ENCODE measurements at regions not wholly inside any gene's neighbourhood (a gene's known extent, or its start where the extent isn't known, plus 50 kb on each side); places are given as distances from the start of the nearest gene placed in this dataset.
"Not testable (repeated sequence)": the region's sequence is repeated elsewhere in the genome, so short reads cannot be mapped to it uniquely, and the experiment has no call there.

GRCh38 chr5:67844924-67845323 lies 370.6 kb upstream of the PIK3R1 start:
- DNase-seq = no peak
- no peak overlapping the region for H3K4me3 ChIP-seq (replicated peaks in 1 of 3)
- no peaks in the 10 kb centered on the region for H3K36me3 ChIP-seq
- no peak for TF ChIP-seq CTCF (IDR thresholded peaks at IDR 0.05)
- TF ChIP-seq POLR2A (IDR thresholded peaks at IDR 0.05) = no peak
- intact Hi-C loops (cut with DNase I) = no loop called here
- H3K9me3 ChIP-seq = no peaks in the 10 kb centered on the region
- H3K27ac ChIP-seq = no peak overlapping the region
- H3K4me1 ChIP-seq = no peaks in the 10 kb centered on the region
- H3K27me3 ChIP-seq = no peaks in the 10 kb centered on the region
- WGBS, 2 donors = 85 to 91% methylated on average over 3 of the region's 3 CpGs

- Histone ChIP-seq H3K27me3 (no peaks in the 10 kb centered on the region), H3K36me3 (no peaks in the 10 kb centered on the region), H3K27ac (no peak overlapping the region), H3K4me3 (replicated peaks in 1 of 3) (no peak overlapping the region), H3K4me1 (no peaks in the 10 kb centered on the region), H3K9me3 (no peaks in the 10 kb centered on the region)
- DNase-seq = no peak
- WGBS, 2 donors = 70 to 80% methylated on average over 3 of the region's 3 CpGs
- TF ChIP-seq POLR2A (IDR thresholded peaks at IDR 0.05) = no peak
- no peak for TF ChIP-seq CTCF (IDR thresholded peaks at IDR 0.05)
- intact Hi-C loops (cut with DNase I) = no loop called here
Observed at GRCh38 chr5:67842806-67843205, 372.8 kb upstream of the PIK3R1 start.

GRCh38 chr5:67837225-67837624 lies 378.3 kb upstream of the PIK3R1 start:
- H3K36me3 ChIP-seq; DNase-seq; H3K27me3 ChIP-seq; H3K4me1 ChIP-seq; H3K27ac ChIP-seq; intact Hi-C loops (cut with DNase I); H3K9me3 ChIP-seq; H3K4me3 ChIP-seq (replicated peaks in 1 of 3): not testable (repeated sequence)
- 98% methylated on average over 3 of the region's 3 CpGs for WGBS, 2 donors

GRCh38 chr5:67836496-67836895 lies 379.1 kb upstream of the PIK3R1 start:
- DNase-seq; intact Hi-C loops (cut with DNase I); H3K27ac ChIP-seq; H3K36me3 ChIP-seq; H3K27me3 ChIP-seq; H3K4me3 ChIP-seq (replicated peaks in 1 of 3); H3K4me1 ChIP-seq; H3K9me3 ChIP-seq: not testable (repeated sequence)
- WGBS, 2 donors = 0 to 96% methylated on average over 1 of the region's 1 CpG

GRCh38 chr5:67831048-67831447 lies 384.5 kb upstream of the PIK3R1 start:
- intact Hi-C loops (cut with DNase I) = no loop called here
- no peak overlapping the region for H3K27ac ChIP-seq
- TF ChIP-seq CTCF (IDR thresholded peaks at IDR 0.05) (no peak), POLR2A (IDR thresholded peaks at IDR 0.05) (no peak)
- no peak overlapping the region for H3K4me3 ChIP-seq (replicated peaks in 1 of 3)
- no peaks in the 10 kb centered on the region for H3K36me3 ChIP-seq
- no peaks in the 10 kb centered on the region for H3K27me3 ChIP-seq
- H3K9me3 ChIP-seq = no peaks in the 10 kb centered on the region
- DNase-seq = no peak
- 96 to 100% methylated on average over 1 of the region's 1 CpG for WGBS, 2 donors
- H3K4me1 ChIP-seq = peaks cover 13 to 17% of the 10 kb centered on the region in 2 donors

- no peak overlapping the region for H3K27ac ChIP-seq
- intact Hi-C loops (cut with DNase I) = no loop called here
- WGBS, 2 donors = 79 to 88% methylated on average over 7 of the region's 7 CpGs
- no peak for DNase-seq
- no peaks in the 10 kb centered on the region for H3K36me3 ChIP-seq
- no peak overlapping the region for H3K4me3 ChIP-seq (replicated peaks in 1 of 3)
- peaks cover 13 to 17% of the 10 kb centered on the region in 2 donors for H3K4me1 ChIP-seq
- no peaks in the 10 kb centered on the region for H3K27me3 ChIP-seq
- H3K9me3 ChIP-seq = no peaks in the 10 kb centered on the region
- TF ChIP-seq POLR2A (IDR thresholded peaks at IDR 0.05) (no peak), CTCF (IDR thresholded peaks at IDR 0.05) (no peak)
Observed at GRCh38 chr5:67827541-67827940, 388.0 kb upstream of the PIK3R1 start.
